AG04450 (cell line): ENCODE measurements at regions not wholly inside any gene's neighbourhood (a gene's known extent, or its start where the extent isn't known, plus 50 kb on each side); places are given as distances from the start of the nearest gene placed in this dataset.

ENCODE experiments used
- CTCF ChIA-PET: fragments of 300-600, 350-600 bp; formaldehyde crosslinking; extraction: SDS; loops from one replicate; lab custom pipeline; 2022; ENCODE audit warnings: antibody characterized with exemption, inconsistent platforms; lab: Charles Lee
- POLR2A ChIA-PET: fragments of 350-600 bp; formaldehyde crosslinking; extraction: SDS; loops from one replicate; lab custom pipeline; 2021; ENCODE audit warnings: antibody characterized with exemption, inconsistent platforms; lab: Yijun Ruan, JAX
- DNase-seq: peaks from one replicate; pipeline ENCODE4 v3.0.0-alpha.2; 2011; ENCODE audit warnings: low read depth, low spot score
- H3K27ac ChIP-seq: one replicate; pipeline ENCODE4 v1.5.1; 2012; ENCODE audit warnings: low read depth, low read length, control low read depth
- H3K27me3 ChIP-seq: one replicate; pipeline ENCODE4 v1.6.0; 2012; ENCODE audit warnings: low read length; ENCODE audit not compliant: control insufficient read depth, insufficient read depth
- H3K4me3 ChIP-seq: 2 replicates; pipeline ENCODE4 v1.5.1; 2011; ENCODE audit warnings: mild to moderate bottlenecking, low read depth, low read length, control low read depth
- H3K9me3 ChIP-seq: 2 replicates; pipeline ENCODE4 v1.5.1; 2012; ENCODE audit warnings: low read length; ENCODE audit not compliant: control insufficient read depth, insufficient read depth
- CTCF ChIP-seq: IDR thresholded peaks from 2 replicates; pipeline ENCODE4 v1.5.1; 2011; ENCODE audit warnings: low read depth, low read length, control low read depth, inconsistent platforms

DNA sequence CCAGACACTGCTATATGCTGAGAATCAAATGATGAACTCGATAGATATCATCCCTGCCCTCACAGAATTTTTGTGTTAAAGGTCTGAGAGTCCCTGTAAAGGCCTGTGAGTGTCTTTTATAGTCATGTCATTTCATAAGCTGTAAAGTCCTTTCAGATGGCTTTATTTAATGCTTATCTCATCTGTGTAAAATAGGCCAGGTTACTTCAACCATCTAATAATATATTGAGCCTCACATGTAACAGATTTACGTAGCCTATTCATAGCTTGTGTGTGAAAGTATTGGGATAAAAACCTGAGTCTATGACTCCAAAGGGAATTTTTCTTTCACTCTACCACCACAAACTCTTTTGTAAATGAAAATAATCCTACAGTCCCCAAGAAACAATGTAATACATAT is 672.0 kb upstream of the SYT4 start:
- no peaks in the 10 kb centered on the region for H3K27me3 ChIP-seq
- DNase-seq: no peak
- ChIA-PET CTCF (no interaction called here), POLR2A (no interaction called here)
- H3K27ac ChIP-seq: no peak overlapping the region
- H3K9me3 ChIP-seq: no peaks in the 10 kb centered on the region
- no peak for TF ChIP-seq CTCF
- no peak overlapping the region for H3K4me3 ChIP-seq

DNA sequence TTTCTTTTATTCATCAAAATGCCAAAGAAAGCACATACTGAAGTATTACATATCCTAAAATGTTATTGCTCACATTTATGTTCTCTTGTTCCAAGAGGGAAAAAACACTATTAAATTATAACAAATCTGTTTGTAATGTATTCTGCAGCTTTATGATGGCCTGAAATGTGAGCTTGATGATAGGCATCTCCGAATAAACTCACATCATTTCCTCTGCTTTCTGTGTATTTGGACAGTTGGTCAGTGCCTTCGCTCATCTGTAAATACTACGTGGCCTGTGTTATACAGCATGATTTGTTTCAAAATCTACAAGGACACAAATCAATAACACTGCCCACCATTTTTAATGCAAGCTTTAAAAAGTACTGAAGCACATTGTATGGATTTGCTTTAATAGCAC is 672.8 kb upstream of the SYT4 start:
- Histone ChIP-seq H3K27me3 (no peaks in the 10 kb centered on the region), H3K9me3 (no peaks in the 10 kb centered on the region), H3K27ac (no peak overlapping the region), H3K4me3 (no peak overlapping the region)
- ChIA-PET CTCF (no interaction called here), POLR2A (no interaction called here)
- DNase-seq: no peak
- no peak for TF ChIP-seq CTCF

GRCh38 chr18:43952398-43952797 is 675.1 kb upstream of the SYT4 start:
- ChIA-PET POLR2A (no interaction called here), CTCF (no interaction called here)
- Histone ChIP-seq H3K9me3 (no peaks in the 10 kb centered on the region), H3K27ac (no peak overlapping the region), H3K4me3 (no peak overlapping the region), H3K27me3 (no peaks in the 10 kb centered on the region)
- no peak for DNase-seq
- TF ChIP-seq CTCF: no peak

- Histone ChIP-seq H3K9me3 (no peaks in the 10 kb centered on the region), H3K4me3 (no peak overlapping the region), H3K27me3 (no peaks in the 10 kb centered on the region), H3K27ac (no peak overlapping the region)
- ChIA-PET CTCF (no interaction called here), POLR2A (no interaction called here)
- TF ChIP-seq CTCF: no peak
- DNase-seq: no peak
These were observed 684.4 kb upstream of the SYT4 start for GRCh38 chr18:43961722-43962121.

GRCh38 chr18:43964666-43965065 is 687.4 kb upstream of the SYT4 start:
- no peak for DNase-seq
- Histone ChIP-seq H3K27ac (no peak overlapping the region), H3K4me3 (no peak overlapping the region), H3K27me3 (no peaks in the 10 kb centered on the region), H3K9me3 (no peaks in the 10 kb centered on the region)
- ChIA-PET POLR2A (no interaction called here), CTCF (interaction anchor here (1.9 kb wide), 1 partner anchor 344 kb away, joined by 6 read pairs; no protein-coding TSS in a partner anchor)
- TF ChIP-seq CTCF: no peak
